G401 (cell line): ENCODE measurements at regions not wholly inside any gene's neighbourhood (a gene's known extent, or its start where the extent isn't known, plus 50 kb on each side); places are given as distances from the start of the nearest gene placed in this dataset.
"Not testable (repeated sequence)": the region's sequence is repeated elsewhere in the genome, so short reads cannot be mapped to it uniquely, and the experiment has no call there.

Experiments used
- DNase-seq: peaks from one replicate; pipeline ENCODE4 v3.0.0-alpha.2; 2015; ENCODE audit warnings: low spot score
- in situ Hi-C: cut with HindIII; loops from 2 replicates; pipeline ENCODE4 v1.10.0; 2016; ENCODE audit warnings: low sequenced_read_pairs, mixed read lengths

GRCh38 chr5:135172718-135173117, 138.7 kb upstream of the PITX1 start:
- in situ Hi-C loops = no loop called here
- no peak for DNase-seq

GRCh38 chr5:135171336-135171735, 137.3 kb upstream of the PITX1 start:
- in situ Hi-C loops = no loop called here
- DNase-seq = no peak

- no peak for DNase-seq
- in situ Hi-C loops = no loop called here
Measured at GRCh38 chr5:135170500-135170899, 136.5 kb upstream of the PITX1 start.

GRCh38 chr5:135169753-135170152, 135.7 kb upstream of the PITX1 start:
- in situ Hi-C loops = no loop called here
- no peak for DNase-seq

- in situ Hi-C loops = no loop called here
- no peak for DNase-seq
Measured at GRCh38 chr5:135167634-135168033, 133.6 kb upstream of the PITX1 start.

- not testable (repeated sequence) for DNase-seq
Measured at GRCh38 chr5:135164873-135165614, 131.0 kb upstream of the PITX1 start.

GRCh38 chr5:135163964-135164363, 129.9 kb upstream of the PITX1 start:
- DNase-seq = no peak
- in situ Hi-C loops = no loop called here

More at GRCh38 chr5:135164873-135165614, 131.0 kb upstream of the PITX1 start:
- in situ Hi-C loops = not testable (repeated sequence)

- DNase-seq = no peak
- in situ Hi-C loops = no loop called here
Measured at GRCh38 chr5:135163391-135163790, 129.4 kb upstream of the PITX1 start.

- in situ Hi-C loops = no loop called here
- no peak for DNase-seq
Measured at GRCh38 chr5:135162661-135163265, 128.7 kb upstream of the PITX1 start.

- in situ Hi-C loops = no loop called here
- no peak for DNase-seq
Measured at GRCh38 chr5:135161221-135161620, 127.2 kb upstream of the PITX1 start.

GRCh38 chr5:135160036-135160675, 126.1 kb upstream of the PITX1 start:
- in situ Hi-C loops = no loop called here
- DNase-seq = no peak

GRCh38 chr5:135159626-135160025, 125.6 kb upstream of the PITX1 start:
- DNase-seq = no peak
- in situ Hi-C loops = no loop called here

GRCh38 chr5:135158982-135159381, 125.0 kb upstream of the PITX1 start:
- in situ Hi-C loops = no loop called here
- no peak for DNase-seq

- in situ Hi-C loops = no loop called here
Measured at GRCh38 chr5:135158314-135158697, 124.3 kb upstream of the PITX1 start.

GRCh38 chr5:135157421-135158313, 123.6 kb upstream of the PITX1 start:
- no peak for DNase-seq
- in situ Hi-C loops = no loop called here

More at GRCh38 chr5:135158314-135158697, 124.3 kb upstream of the PITX1 start:
- DNase-seq = no peak

- no peak for DNase-seq
- in situ Hi-C loops = no loop called here
Measured at GRCh38 chr5:135156715-135157404, 122.8 kb upstream of the PITX1 start.

GRCh38 chr5:135156337-135156714, 122.3 kb upstream of the PITX1 start:
- in situ Hi-C loops = no loop called here
- DNase-seq = peak; percentile 8

- peak; percentile 86 for DNase-seq
- in situ Hi-C loops = no loop called here
Measured at GRCh38 chr5:135155616-135156214, 121.7 kb upstream of the PITX1 start.

- no peak for DNase-seq
- in situ Hi-C loops = no loop called here
Measured at GRCh38 chr5:135154961-135155360, 120.9 kb upstream of the PITX1 start.
